ENCODE measurements at regions not wholly inside any gene's neighbourhood (a gene's known extent, or its start where the extent isn't known, plus 50 kb on each side); places are given as distances from the start of the nearest gene placed in this dataset.

DNA sequence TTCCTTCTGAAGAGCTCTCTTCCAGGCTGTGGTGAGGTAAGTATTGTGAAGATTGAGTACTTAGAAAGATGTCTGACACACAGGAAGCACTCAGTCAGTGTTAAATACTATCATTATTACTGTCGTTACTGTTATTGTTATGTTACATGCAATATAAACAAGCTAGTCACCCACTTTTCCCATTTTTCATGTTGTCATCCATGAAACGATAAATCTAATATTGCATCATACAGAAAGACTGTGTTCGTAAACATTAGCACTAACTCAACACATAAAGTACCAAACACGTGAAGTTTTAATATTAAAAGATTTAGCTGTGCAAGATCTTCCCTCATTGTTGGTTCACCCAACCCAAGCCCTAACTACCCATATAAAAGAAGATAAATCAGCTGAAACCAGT lies 109.2 kb upstream of the NRSN1 start:
- TF ChIP-seq EZH2 (IDR thresholded peaks at IDR 0.05; ENCODE audit: low read length, missing control alignments): no peak
- TF ChIP-seq, protein P1, sequence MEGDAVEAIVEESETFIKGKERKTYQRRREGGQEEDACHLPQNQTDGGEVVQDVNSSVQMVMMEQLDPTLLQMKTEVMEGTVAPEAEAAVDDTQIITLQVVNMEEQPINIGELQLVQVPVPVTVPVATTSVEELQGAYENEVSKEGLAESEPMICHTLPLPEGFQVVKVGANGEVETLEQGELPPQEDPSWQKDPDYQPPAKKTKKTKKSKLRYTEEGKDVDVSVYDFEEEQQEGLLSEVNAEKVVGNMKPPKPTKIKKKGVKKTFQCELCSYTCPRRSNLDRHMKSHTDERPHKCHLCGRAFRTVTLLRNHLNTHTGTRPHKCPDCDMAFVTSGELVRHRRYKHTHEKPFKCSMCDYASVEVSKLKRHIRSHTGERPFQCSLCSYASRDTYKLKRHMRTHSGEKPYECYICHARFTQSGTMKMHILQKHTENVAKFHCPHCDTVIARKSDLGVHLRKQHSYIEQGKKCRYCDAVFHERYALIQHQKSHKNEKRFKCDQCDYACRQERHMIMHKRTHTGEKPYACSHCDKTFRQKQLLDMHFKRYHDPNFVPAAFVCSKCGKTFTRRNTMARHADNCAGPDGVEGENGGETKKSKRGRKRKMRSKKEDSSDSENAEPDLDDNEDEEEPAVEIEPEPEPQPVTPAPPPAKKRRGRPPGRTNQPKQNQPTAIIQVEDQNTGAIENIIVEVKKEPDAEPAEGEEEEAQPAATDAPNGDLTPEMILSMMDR (conservative IDR thresholded peaks at IDR 0.05 in 1 of 2, IDR thresholded peaks at IDR 0.05 in 1 of 2; ENCODE audit: low read depth in 1 of 2, low read length in 2 of 2): no peak
